ENCODE measurements at regions not wholly inside any gene's neighbourhood (a gene's known extent, or its start where the extent isn't known, plus 50 kb on each side); places are given as distances from the start of the nearest gene placed in this dataset.
"Not testable (repeated sequence)": the region's sequence is repeated elsewhere in the genome, so short reads cannot be mapped to it uniquely, and the experiment has no call there.

- not testable (repeated sequence) for TF ChIP-seq CTCF (conservative IDR thresholded peaks at IDR 0.05); ZFX (IDR thresholded peaks at IDR 0.05)
These were observed 169.1 kb downstream of the THBS2 start for GRCh38 chr6:169084557-169084956.
